ENCODE measurements at regions not wholly inside any gene's neighbourhood (a gene's known extent, or its start where the extent isn't known, plus 50 kb on each side); places are given as distances from the start of the nearest gene placed in this dataset.

- no peaks in the 10 kb centered on the region for H3K4me1 Mint-ChIP-seq
- DNase-seq (ENCODE audit: low read depth, low spot score) = no peak
- TF ChIP-seq CTCF (conservative IDR thresholded peaks at IDR 0.05) = no peak
- no peaks in the 10 kb centered on the region for H3K36me3 Mint-ChIP-seq (ENCODE audit: low read depth)
- H3K27ac Mint-ChIP-seq (ENCODE audit: unreplicated experiment) = no peak overlapping the region
- no peaks in the 10 kb centered on the region for H3K9me3 Mint-ChIP-seq
- H3K27me3 Mint-ChIP-seq (ENCODE audit: low read depth) = peaks cover 2% of the 10 kb centered on the region
- H3K4me3 Mint-ChIP-seq = no peak overlapping the region
These were observed 243.7 kb downstream of the CD83 start for GRCh38 chr6:14361297-14361696.

GRCh38 chr6:14361956-14362587 is 244.5 kb downstream of the CD83 start:
- no peak for TF ChIP-seq CTCF (conservative IDR thresholded peaks at IDR 0.05)
- DNase-seq (ENCODE audit: low read depth, low spot score) = no peak
- H3K27me3 Mint-ChIP-seq (ENCODE audit: low read depth) = peaks cover 2% of the 10 kb centered on the region
- no peak overlapping the region for H3K4me3 Mint-ChIP-seq
- H3K27ac Mint-ChIP-seq (ENCODE audit: unreplicated experiment) = no peak overlapping the region
- no peaks in the 10 kb centered on the region for H3K4me1 Mint-ChIP-seq
- H3K36me3 Mint-ChIP-seq (ENCODE audit: low read depth) = no peaks in the 10 kb centered on the region
- no peaks in the 10 kb centered on the region for H3K9me3 Mint-ChIP-seq

GRCh38 chr6:14364370-14364769 is 246.8 kb downstream of the CD83 start:
- no peak for TF ChIP-seq CTCF (conservative IDR thresholded peaks at IDR 0.05)
- Mint-ChIP-seq H3K27ac (ENCODE audit: unreplicated experiment) (no peak overlapping the region), H3K4me1 (no peaks in the 10 kb centered on the region), H3K4me3 (no peak overlapping the region), H3K36me3 (ENCODE audit: low read depth) (no peaks in the 10 kb centered on the region), H3K27me3 (ENCODE audit: low read depth) (no peaks in the 10 kb centered on the region), H3K9me3 (no peaks in the 10 kb centered on the region)
- DNase-seq (ENCODE audit: low read depth, low spot score) = no peak

GRCh38 chr6:14365393-14365792 is 247.8 kb downstream of the CD83 start:
- no peaks in the 10 kb centered on the region for H3K4me1 Mint-ChIP-seq
- H3K27ac Mint-ChIP-seq (ENCODE audit: unreplicated experiment) = no peak overlapping the region
- H3K36me3 Mint-ChIP-seq (ENCODE audit: low read depth) = no peaks in the 10 kb centered on the region
- H3K9me3 Mint-ChIP-seq = no peaks in the 10 kb centered on the region
- H3K4me3 Mint-ChIP-seq = no peak overlapping the region
- no peaks in the 10 kb centered on the region for H3K27me3 Mint-ChIP-seq (ENCODE audit: low read depth)
- TF ChIP-seq CTCF (conservative IDR thresholded peaks at IDR 0.05) = no peak
- DNase-seq (ENCODE audit: low read depth, low spot score) = no peak

DNA sequence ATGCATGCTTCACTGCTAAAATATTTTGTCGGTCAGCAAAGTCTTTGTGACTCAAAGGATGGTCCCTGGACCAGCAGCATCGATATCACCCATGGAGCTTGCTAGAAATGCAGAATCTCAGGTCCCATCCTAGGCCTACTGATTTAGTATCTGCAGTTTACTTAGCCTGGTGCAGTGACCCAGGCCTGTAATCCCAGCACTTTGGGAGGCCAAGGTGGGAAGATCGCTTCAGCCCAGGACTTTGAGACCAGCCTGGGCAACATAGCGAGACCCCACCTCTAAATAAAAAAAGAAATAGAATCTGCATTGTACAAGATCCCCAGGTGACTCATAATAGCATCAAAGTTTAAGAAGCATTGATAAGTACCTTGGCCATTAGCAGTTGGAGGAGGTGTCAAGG is 248.7 kb downstream of the CD83 start:
- H3K27me3 Mint-ChIP-seq (ENCODE audit: low read depth) = no peaks in the 10 kb centered on the region
- no peak for DNase-seq (ENCODE audit: low read depth, low spot score)
- no peaks in the 10 kb centered on the region for H3K9me3 Mint-ChIP-seq
- H3K27ac Mint-ChIP-seq (ENCODE audit: unreplicated experiment) = no peak overlapping the region
- no peak for TF ChIP-seq CTCF (conservative IDR thresholded peaks at IDR 0.05)
- no peaks in the 10 kb centered on the region for H3K36me3 Mint-ChIP-seq (ENCODE audit: low read depth)
- no peak overlapping the region for H3K4me3 Mint-ChIP-seq
- H3K4me1 Mint-ChIP-seq = no peaks in the 10 kb centered on the region
